CD4-positive, alpha-beta memory T cell (primary cell): ENCODE measurements at regions not wholly inside any gene's neighbourhood (a gene's known extent, or its start where the extent isn't known, plus 50 kb on each side); places are given as distances from the start of the nearest gene placed in this dataset.
"Not testable (repeated sequence)": the region's sequence is repeated elsewhere in the genome, so short reads cannot be mapped to it uniquely, and the experiment has no call there.

Experiments
- CTCF ChIA-PET: fragments of 350-600 bp; sonication (Branson Sonifier 250); formaldehyde crosslinking; loops from one replicate; lab custom pipeline; 2021; ENCODE audit warnings: inconsistent platforms; ENCODE audit not compliant: partially characterized antibody; lab: Charles Lee
- POLR2A ChIA-PET: fragments of 350-600 bp; sonication (Branson Sonifier 250); formaldehyde crosslinking; loops from one replicate; lab custom pipeline; 2021; ENCODE audit not compliant: partially characterized antibody; lab: Charles Lee
- DNase-seq, 5 donors: peaks; one replicate each; pipeline versions ENCODE4 v3.0.0 to v3.0.0-alpha.2; 2020 to 2022; ENCODE audit warnings: mixed read lengths in 1 of 5
- H3K27ac ChIP-seq: one replicate; pipeline ENCODE4 v1.7.0; 2013; ENCODE audit warnings: low read depth, low read length
- H3K27me3 ChIP-seq: 2 replicates; pipeline ENCODE4 v1.7.0; 2013; ENCODE audit warnings: mild to moderate bottlenecking, low read length, moderate library complexity; ENCODE audit not compliant: insufficient read depth
- H3K36me3 ChIP-seq: 2 replicates; pipeline ENCODE4 v1.7.0; 2013; ENCODE audit warnings: mild to moderate bottlenecking, low read length, moderate library complexity; ENCODE audit not compliant: insufficient read depth
- H3K4me1 ChIP-seq: 2 replicates; pipeline ENCODE4 v1.7.0; 2013; ENCODE audit warnings: mild to moderate bottlenecking, low read length, moderate library complexity; ENCODE audit not compliant: insufficient read depth
- H3K4me3 ChIP-seq, 2 donors: one replicate each; pipeline ENCODE4 v1.7.0; 2013; ENCODE audit warnings: low read length in 2 of 2, mild to moderate bottlenecking in 1 of 2
- H3K9me3 ChIP-seq, 2 donors: one replicate each; pipeline ENCODE4 v1.7.0; 2013; ENCODE audit warnings: low read length in 2 of 2, control low read depth in 1 of 2; ENCODE audit not compliant: control insufficient read depth in 1 of 2
- H3K27ac Mint-ChIP-seq, 7 donors: one replicate each; pipeline ENCODE4 v1.8.0; 2020 to 2021; ENCODE audit warnings: mixed read lengths in 7 of 7, mild to moderate bottlenecking in 6 of 7, inconsistent platforms in 3 of 7, moderate library complexity in 3 of 7
- H3K27me3 Mint-ChIP-seq, 2 donors: one replicate each; pipeline ENCODE4 v1.8.0; 2020 to 2021; ENCODE audit warnings: mixed read lengths in 2 of 2
- H3K36me3 Mint-ChIP-seq, 2 donors: one replicate each; pipeline ENCODE4 v1.8.0; 2020 to 2021; ENCODE audit warnings: mixed read lengths in 2 of 2, inconsistent platforms in 1 of 2, mild to moderate bottlenecking in 1 of 2
- H3K4me1 Mint-ChIP-seq, 4 donors: one replicate each; pipeline ENCODE4 v1.8.0; 2020 to 2021; ENCODE audit warnings: mixed read lengths in 4 of 4, mild to moderate bottlenecking in 1 of 4
- H3K4me3 Mint-ChIP-seq, 8 donors: one replicate each; pipeline ENCODE4 v1.8.0; 2020 to 2021; ENCODE audit warnings: mixed read lengths in 8 of 8, mild to moderate bottlenecking in 7 of 8, moderate library complexity in 6 of 8, inconsistent platforms in 3 of 8
- H3K9me3 Mint-ChIP-seq, 8 donors: one replicate each; pipeline ENCODE4 v1.8.0; 2020 to 2021; ENCODE audit warnings: mixed read lengths in 8 of 8, mild to moderate bottlenecking in 5 of 8, inconsistent platforms in 3 of 8, moderate library complexity in 1 of 8
- intact Hi-C: fragments of 100-400 bp; cut with micrococcal nuclease; formaldehyde crosslinking; loops from one replicate; pipeline ENCODE4 v1.15.1; 2023

- H3K36me3 ChIP-seq: no peaks in the 10 kb centered on the region
- CTCF ChIA-PET: no interaction called here
- H3K27me3 ChIP-seq: no peaks in the 10 kb centered on the region
- H3K36me3 Mint-ChIP-seq: no peaks in the 10 kb centered on the region
- no peak overlapping the region for H3K4me3 ChIP-seq
- no peaks in the 10 kb centered on the region for H3K9me3 ChIP-seq
- H3K9me3 Mint-ChIP-seq: peaks cover 0 to 6% (median 2%) of the 10 kb centered on the region in 8 donors
- intact Hi-C loops: no loop called here
- H3K4me1 Mint-ChIP-seq: no peaks in the 10 kb centered on the region
- no peaks in the 10 kb centered on the region for H3K4me1 ChIP-seq
- no peaks in the 10 kb centered on the region for H3K27me3 Mint-ChIP-seq
- POLR2A ChIA-PET: no interaction called here
- H3K27ac ChIP-seq: no peak overlapping the region
- no peak overlapping the region for H3K4me3 Mint-ChIP-seq
- H3K27ac Mint-ChIP-seq: no peak overlapping the region
- DNase-seq: no peak
Observed at GRCh38 chr2:193462411-193462810, 1267.7 kb upstream of the TMEFF2 start.

GRCh38 chr2:193461431-193461934 lies 1266.8 kb upstream of the TMEFF2 start:
- H3K36me3 ChIP-seq: no peaks in the 10 kb centered on the region
- Mint-ChIP-seq H3K4me3 (no peak overlapping the region), H3K4me1 (no peaks in the 10 kb centered on the region), H3K27me3 (no peaks in the 10 kb centered on the region), H3K36me3 (no peaks in the 10 kb centered on the region), H3K27ac (no peak overlapping the region), H3K9me3 (peaks cover 0 to 6% (median 2%) of the 10 kb centered on the region in 8 donors)
- POLR2A ChIA-PET: no interaction called here
- no peaks in the 10 kb centered on the region for H3K9me3 ChIP-seq
- no peak overlapping the region for H3K27ac ChIP-seq
- no peak for DNase-seq
- H3K27me3 ChIP-seq: no peaks in the 10 kb centered on the region
- CTCF ChIA-PET: no interaction called here
- no peak overlapping the region for H3K4me3 ChIP-seq
- H3K4me1 ChIP-seq: no peaks in the 10 kb centered on the region
- intact Hi-C loops: no loop called here

GRCh38 chr2:193446967-193447366 lies 1252.2 kb upstream of the TMEFF2 start:
- H3K27me3 ChIP-seq: no peaks in the 10 kb centered on the region
- Mint-ChIP-seq H3K4me3 (no peak overlapping the region), H3K27me3 (no peaks in the 10 kb centered on the region), H3K9me3 (peaks cover 0 to 2% (median 0%) of the 10 kb centered on the region in 8 donors), H3K4me1 (peaks cover 0 to 2% (median 0%) of the 10 kb centered on the region in 4 donors), H3K27ac (no peak overlapping the region), H3K36me3 (no peaks in the 10 kb centered on the region)
- no peaks in the 10 kb centered on the region for H3K4me1 ChIP-seq
- ChIA-PET CTCF (no interaction called here), POLR2A (no interaction called here)
- H3K4me3 ChIP-seq: no peak overlapping the region
- H3K36me3 ChIP-seq: no peaks in the 10 kb centered on the region
- intact Hi-C loops: no loop called here
- no peak overlapping the region for H3K27ac ChIP-seq
- no peak for DNase-seq
- no peaks in the 10 kb centered on the region for H3K9me3 ChIP-seq

- no peaks in the 10 kb centered on the region for H3K27me3 Mint-ChIP-seq
- Histone ChIP-seq H3K4me3 (no peak overlapping the region), H3K36me3 (no peaks in the 10 kb centered on the region), H3K4me1 (no peaks in the 10 kb centered on the region), H3K27ac (no peak overlapping the region), H3K9me3 (no peaks in the 10 kb centered on the region), H3K27me3 (no peaks in the 10 kb centered on the region)
- no peak for DNase-seq
- H3K4me1 Mint-ChIP-seq: peaks cover 0 to 2% (median 0%) of the 10 kb centered on the region in 4 donors
- POLR2A ChIA-PET: no interaction called here
- peaks cover 0 to 2% (median 0%) of the 10 kb centered on the region in 8 donors for H3K9me3 Mint-ChIP-seq
- intact Hi-C loops: no loop called here
- H3K36me3 Mint-ChIP-seq: no peaks in the 10 kb centered on the region
- H3K4me3 Mint-ChIP-seq: no peak overlapping the region
- H3K27ac Mint-ChIP-seq: no peak overlapping the region
- CTCF ChIA-PET: no interaction called here
Observed at GRCh38 chr2:193442293-193442692, 1247.6 kb upstream of the TMEFF2 start.

DNA sequence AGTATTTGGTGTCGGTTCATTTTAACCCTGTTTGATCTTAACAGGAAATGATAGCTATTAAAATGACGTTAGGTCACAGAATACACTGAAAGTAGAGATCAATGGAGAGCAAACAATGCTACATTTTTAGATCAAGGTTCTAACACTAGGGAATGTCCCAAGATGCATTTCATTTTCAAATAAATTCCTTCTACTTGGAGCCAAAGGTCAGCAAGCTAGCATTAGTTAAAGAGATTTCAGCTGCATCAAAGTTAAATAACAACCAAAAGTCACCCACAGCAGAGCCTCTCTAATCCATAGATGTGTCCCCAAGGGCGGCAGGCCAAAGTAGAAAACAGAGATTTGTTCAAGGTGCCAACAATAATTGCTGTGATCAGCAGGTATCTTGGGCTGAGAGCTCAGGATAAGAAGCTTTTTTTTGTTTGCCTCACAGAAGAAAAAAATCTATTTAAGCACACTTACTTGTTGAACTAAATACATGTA lies 1233.6 kb upstream of the TMEFF2 start:
- H3K9me3 Mint-ChIP-seq: peaks cover 0 to 8% (median 0%) of the 10 kb centered on the region in 8 donors
- H3K36me3 Mint-ChIP-seq: no peaks in the 10 kb centered on the region
- H3K4me1 Mint-ChIP-seq: no peaks in the 10 kb centered on the region
- no peak for DNase-seq
- Histone ChIP-seq H3K9me3 (no peaks in the 10 kb centered on the region), H3K4me3 (no peak overlapping the region), H3K27me3 (no peaks in the 10 kb centered on the region), H3K36me3 (no peaks in the 10 kb centered on the region), H3K27ac (no peak overlapping the region), H3K4me1 (no peaks in the 10 kb centered on the region)
- no peak overlapping the region for H3K27ac Mint-ChIP-seq
- no peak overlapping the region for H3K4me3 Mint-ChIP-seq
- no peaks in the 10 kb centered on the region for H3K27me3 Mint-ChIP-seq
- intact Hi-C loops: no loop called here
- ChIA-PET POLR2A (no interaction called here), CTCF (no interaction called here)

- H3K27me3 Mint-ChIP-seq, H3K36me3 Mint-ChIP-seq, POLR2A ChIA-PET, H3K9me3 ChIP-seq, H3K27me3 ChIP-seq, H3K4me1 Mint-ChIP-seq, intact Hi-C loops, H3K4me3 ChIP-seq, H3K36me3 ChIP-seq, CTCF ChIA-PET, H3K27ac Mint-ChIP-seq, H3K4me3 Mint-ChIP-seq, H3K27ac ChIP-seq, H3K4me1 ChIP-seq: not testable (repeated sequence)
- H3K9me3 Mint-ChIP-seq: peaks cover 2 to 28% (median 5%) of the 10 kb centered on the region in 8 donors
- DNase-seq: peak in 1 of 5 donors; percentile 7
Observed at GRCh38 chr2:193412368-193412767, 1217.6 kb upstream of the TMEFF2 start.

GRCh38 chr2:193409951-193410350 lies 1215.2 kb upstream of the TMEFF2 start:
- Histone ChIP-seq H3K9me3 (no peaks in the 10 kb centered on the region), H3K27ac (no peak overlapping the region), H3K36me3 (no peaks in the 10 kb centered on the region), H3K4me1 (no peaks in the 10 kb centered on the region), H3K4me3 (no peak overlapping the region), H3K27me3 (no peaks in the 10 kb centered on the region)
- intact Hi-C loops: no loop called here
- H3K4me3 Mint-ChIP-seq: no peak overlapping the region
- no peak for DNase-seq
- H3K4me1 Mint-ChIP-seq: no peaks in the 10 kb centered on the region
- ChIA-PET POLR2A (no interaction called here), CTCF (no interaction called here)
- peaks cover 0 to 15% (median 4%) of the 10 kb centered on the region in 8 donors for H3K9me3 Mint-ChIP-seq
- no peaks in the 10 kb centered on the region for H3K27me3 Mint-ChIP-seq
- no peak overlapping the region for H3K27ac Mint-ChIP-seq
- no peaks in the 10 kb centered on the region for H3K36me3 Mint-ChIP-seq

DNA sequence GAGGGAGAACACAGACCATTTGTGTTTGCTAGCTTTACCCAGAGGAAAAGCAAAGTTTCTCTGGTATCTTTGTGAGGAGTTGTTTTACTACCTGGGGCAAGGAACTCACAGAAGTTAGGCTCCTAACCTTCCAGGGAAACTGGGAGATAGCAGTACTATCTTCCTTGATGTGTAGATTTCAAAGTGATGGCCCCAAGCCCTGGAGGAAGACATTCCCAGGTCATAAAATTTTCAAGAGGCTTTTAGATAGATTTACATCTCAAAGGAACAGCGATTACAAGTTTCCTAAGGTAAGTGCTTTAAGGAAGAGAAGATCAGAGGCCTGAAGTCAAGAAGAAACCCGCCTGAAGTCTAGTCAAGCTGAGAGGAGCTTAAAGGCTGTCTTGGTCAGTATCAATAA lies 1187.8 kb upstream of the TMEFF2 start:
- no peaks in the 10 kb centered on the region for H3K4me1 Mint-ChIP-seq
- DNase-seq: no peak
- Histone ChIP-seq H3K36me3 (no peaks in the 10 kb centered on the region), H3K27me3 (no peaks in the 10 kb centered on the region), H3K4me3 (no peak overlapping the region), H3K27ac (no peak overlapping the region), H3K4me1 (no peaks in the 10 kb centered on the region), H3K9me3 (no peaks in the 10 kb centered on the region)
- no peaks in the 10 kb centered on the region for H3K27me3 Mint-ChIP-seq
- CTCF ChIA-PET: no interaction called here
- H3K27ac Mint-ChIP-seq: no peak overlapping the region
- H3K4me3 Mint-ChIP-seq: no peak overlapping the region
- no peaks in the 10 kb centered on the region for H3K9me3 Mint-ChIP-seq
- no peaks in the 10 kb centered on the region for H3K36me3 Mint-ChIP-seq
- POLR2A ChIA-PET: no interaction called here
- intact Hi-C loops: no loop called here
